HS-27A (cell line): ENCODE measurements at regions not wholly inside any gene's neighbourhood (a gene's known extent, or its start where the extent isn't known, plus 50 kb on each side); places are given as distances from the start of the nearest gene placed in this dataset.
"Not testable (repeated sequence)": the region's sequence is repeated elsewhere in the genome, so short reads cannot be mapped to it uniquely, and the experiment has no call there.

Experiments
- DNase-seq: peaks from one replicate; pipeline ENCODE4 v3.0.0-alpha.2; 2012; ENCODE audit warnings: low read depth, missing footprints

GRCh38 chr10:31686599-31686998 is 242.0 kb downstream of the ARHGAP12 start:
- DNase-seq: no peak

DNA sequence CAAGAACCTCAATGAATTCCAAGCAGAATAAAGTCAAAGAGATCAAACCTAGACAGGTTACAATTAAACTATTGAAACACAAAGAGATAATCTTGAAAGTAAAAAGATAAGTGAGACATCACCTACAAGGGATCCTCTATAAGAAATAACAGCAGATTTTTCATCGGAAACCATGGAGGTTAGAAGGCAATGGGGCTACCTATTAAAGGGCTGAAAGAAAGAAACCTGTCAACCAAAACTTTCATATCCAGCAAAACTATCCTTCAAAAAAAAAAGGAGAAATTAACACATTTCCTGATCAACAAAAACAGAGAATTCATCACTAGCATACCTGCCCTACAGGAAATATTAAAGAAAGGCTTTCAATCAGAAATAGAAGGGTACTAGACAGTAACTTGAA is 244.9 kb downstream of the ARHGAP12 start:
- DNase-seq: no peak

DNA sequence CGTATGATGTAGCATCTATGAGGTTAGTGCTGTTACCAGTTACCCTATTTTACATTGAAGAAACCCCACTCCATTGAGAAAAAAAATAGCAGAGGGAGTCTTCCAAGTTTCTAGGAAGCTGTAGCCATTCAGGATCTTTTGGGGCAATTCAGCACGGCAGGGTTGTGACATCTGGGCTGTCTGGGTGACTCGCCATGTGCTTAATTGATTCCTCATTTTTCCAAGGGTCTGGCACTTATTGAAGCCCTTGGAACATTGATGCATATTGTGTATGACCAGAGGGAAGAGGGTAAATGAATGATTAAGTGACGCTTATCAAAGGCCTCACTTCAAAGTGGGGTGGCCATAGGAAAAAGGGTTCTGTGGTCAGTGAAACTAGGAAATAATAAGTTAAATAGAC is 248.7 kb downstream of the ARHGAP12 start:
- no peak for DNase-seq

GRCh38 chr10:31678575-31679516 is 249.8 kb downstream of the ARHGAP12 start:
- no peak for DNase-seq

DNA sequence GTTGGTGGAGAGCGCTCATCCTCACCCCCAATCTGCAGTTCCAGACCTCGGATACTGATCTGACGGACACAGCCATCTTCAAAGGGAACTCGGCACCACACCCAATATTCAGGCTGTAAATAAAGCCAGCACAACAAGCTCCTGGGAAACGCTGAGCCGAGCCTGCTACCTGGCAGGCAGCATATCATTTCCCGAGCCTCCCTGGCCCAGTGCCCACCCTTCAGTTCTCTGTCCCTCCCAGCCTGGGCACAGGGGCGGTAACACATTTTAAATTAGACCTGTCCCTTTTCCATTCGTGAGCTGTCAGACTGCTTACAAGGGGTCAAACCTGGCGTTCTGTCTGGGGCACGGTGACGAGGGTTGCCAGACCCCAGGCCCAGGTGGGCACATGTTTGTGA is 250.5 kb downstream of the ARHGAP12 start:
- DNase-seq: no peak

DNA sequence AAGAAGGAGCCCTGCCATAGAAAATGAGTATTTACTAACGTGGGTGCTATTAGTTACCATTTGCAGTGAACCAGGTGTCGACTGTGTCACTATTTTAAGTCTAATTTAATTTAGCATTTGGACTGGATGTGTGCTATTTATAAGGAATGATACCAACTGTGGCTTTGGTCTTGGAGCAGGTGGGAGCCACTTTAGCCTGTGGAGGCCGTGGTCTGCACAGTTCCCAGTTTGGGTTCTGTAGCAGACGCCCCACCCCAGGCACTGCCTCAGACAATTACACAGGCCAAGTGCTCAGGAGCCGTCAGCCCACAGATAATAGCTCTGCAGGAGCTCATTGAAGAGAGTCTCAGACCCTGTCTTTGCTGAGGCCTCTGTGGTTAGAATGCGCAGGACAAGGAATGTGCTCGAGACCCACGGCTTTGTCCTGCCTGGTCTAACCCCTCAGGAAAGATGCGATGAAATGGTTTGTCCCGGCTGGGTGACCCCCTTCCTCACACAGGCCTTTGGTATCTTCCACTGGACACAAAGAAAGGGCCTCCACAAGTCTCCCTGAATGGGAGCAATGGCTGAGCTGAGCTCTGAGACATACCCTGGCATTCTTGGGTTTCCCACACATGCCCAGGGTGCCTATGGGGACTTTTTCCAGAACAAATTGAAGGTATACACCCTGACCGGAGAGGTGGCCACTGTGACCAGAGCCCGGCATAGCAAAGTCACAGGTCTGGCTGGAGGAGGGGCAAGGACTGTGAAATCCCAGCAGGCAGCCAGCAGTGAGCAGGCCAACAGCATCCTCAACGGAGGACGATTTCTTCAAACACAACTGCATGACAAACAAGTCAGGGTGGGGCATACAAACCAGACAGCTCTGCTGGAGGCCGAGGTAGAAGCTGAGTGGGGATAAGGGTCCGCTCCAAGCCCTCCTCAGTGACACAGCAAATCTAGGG is 251.2 kb downstream of the ARHGAP12 start:
- DNase-seq: no peak

DNA sequence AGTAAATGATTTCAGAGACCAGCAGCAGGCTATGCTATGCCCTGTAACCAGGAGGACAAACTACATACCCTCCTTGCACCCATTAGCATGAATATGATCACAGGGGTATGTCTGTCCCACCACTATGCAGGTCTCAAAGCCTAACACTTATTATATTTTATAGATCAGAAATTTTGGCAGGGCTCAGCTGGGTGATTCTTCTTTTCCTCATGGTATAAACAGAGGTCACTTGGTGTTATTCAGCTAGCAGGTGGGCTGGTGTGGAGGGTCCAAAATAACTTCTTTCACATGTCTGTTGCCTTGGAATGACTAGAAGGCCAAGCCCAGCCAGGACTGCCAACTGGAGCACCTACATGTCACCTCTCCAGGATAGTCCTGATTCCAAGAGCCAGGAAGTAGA is 252.9 kb downstream of the ARHGAP12 start:
- DNase-seq: no peak

- no peak for DNase-seq
Observed at GRCh38 chr10:31669357-31669756, 259.3 kb downstream of the ARHGAP12 start.

DNA sequence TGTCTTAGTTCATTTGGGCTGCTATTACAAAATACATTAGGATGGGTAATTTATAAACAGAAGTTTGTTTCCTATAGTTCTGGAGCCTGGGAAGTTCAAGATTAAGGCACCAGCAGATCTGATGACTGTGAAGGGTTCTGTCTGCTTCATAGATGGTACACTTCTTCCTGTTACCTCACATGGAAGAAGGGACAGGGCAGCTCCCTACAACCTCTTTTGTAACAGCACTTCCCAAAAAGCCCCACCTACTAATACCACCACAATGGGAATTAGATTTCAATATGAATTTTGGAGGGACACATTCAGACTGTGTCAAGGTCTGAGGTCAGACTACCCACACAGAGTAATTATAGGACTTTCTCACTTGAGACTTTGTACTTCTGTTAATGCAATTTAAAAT is 260.3 kb downstream of the ARHGAP12 start:
- DNase-seq: no peak

DNA sequence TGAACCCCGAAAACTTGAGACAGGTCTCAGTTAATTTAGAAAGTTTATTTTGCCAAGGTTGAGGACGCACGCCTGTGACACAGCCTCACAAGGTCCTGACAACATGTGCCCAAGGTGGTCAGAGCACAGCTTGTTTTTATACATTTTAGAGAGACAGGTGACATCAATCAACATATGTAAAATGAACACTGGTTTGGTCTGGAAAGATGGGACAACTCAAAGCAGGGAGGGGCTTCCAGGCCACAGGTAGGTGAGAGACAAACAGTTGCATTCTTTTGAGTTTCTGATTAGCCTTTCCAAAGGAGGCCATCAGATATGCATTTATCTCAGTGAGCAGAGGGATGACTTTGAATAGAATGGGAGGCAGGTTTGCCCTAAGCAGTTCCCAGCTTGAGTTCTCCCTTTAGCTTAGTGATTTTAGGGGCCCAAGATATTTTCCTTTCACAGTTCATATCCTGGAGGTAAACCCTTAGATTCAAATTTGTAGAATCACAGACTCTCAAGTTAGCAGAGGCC is 262.8 kb downstream of the ARHGAP12 start:
- DNase-seq: not testable (repeated sequence)

- DNase-seq: no peak
Observed at GRCh38 chr10:31664803-31665202, 263.8 kb downstream of the ARHGAP12 start.

GRCh38 chr10:31664071-31664470 is 264.6 kb downstream of the ARHGAP12 start:
- DNase-seq: not testable (repeated sequence)

DNA sequence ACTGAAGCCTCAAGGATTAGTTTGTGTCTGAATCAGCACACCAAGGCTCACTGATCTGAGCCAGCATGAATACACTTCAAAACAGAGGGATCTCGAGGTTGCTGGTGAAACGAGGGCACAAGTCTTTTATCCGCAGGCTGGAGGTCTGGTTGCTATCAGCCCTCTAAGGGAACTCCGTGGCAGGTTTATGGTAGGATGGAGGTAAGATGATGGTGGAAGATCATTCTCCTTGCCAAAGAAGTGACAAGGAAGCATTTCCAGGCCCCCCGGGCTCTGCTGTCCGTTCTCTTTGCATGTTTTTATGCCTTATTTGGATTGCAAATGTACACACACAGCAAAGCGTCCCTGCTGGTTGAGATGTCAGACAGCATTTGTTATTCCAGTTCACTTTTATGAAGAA is 268.3 kb downstream of the ARHGAP12 start:
- no peak for DNase-seq

DNA sequence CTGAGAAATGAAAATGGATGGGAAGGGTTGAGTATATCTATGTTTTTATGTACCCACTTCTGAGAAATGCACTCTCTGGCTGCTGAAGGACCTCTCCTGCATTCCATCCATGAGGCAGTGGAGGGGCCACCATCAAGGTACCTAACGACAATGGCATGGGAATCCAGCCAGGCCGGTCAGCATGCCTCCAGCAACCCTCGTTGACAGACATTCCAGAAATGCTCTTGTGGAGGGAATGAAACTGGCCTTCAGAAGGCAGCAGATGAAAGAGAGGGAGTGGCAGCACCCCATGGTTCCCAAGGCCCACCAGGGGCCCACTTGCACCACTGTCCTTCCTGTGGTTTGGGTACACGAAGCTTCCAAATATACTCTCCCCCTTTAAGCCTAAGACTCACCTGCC is 269.0 kb downstream of the ARHGAP12 start:
- no peak for DNase-seq

- DNase-seq: no peak
Observed at GRCh38 chr10:31657434-31657872, 271.2 kb downstream of the ARHGAP12 start.

DNA sequence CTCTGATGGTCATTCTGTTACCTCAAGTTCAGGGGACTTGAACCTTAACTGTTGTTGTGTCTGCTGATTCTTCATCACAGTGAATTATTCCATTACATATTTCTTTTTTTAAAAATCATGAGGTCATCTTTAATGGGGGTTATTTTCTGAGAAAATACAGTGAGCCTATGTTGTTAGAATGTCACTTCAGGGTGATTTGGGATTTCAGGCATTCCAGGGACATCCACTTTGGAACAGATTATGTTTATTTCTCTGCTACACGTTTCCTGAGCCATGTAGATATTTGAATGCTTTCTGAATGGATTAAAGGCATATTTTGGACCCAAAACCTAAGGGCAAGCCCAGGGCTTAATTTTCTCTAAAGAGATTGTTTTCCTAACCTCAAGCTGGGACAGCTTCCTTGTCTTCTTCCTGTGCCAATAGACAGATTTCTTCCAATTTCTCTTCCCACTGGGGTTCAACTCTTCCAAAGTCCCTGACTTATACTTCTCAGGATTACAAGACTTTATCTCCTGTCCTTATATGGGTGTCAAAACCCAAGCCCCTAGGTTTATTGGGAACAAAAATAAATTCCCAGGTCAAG is 271.7 kb downstream of the ARHGAP12 start:
- no peak for DNase-seq

DNA sequence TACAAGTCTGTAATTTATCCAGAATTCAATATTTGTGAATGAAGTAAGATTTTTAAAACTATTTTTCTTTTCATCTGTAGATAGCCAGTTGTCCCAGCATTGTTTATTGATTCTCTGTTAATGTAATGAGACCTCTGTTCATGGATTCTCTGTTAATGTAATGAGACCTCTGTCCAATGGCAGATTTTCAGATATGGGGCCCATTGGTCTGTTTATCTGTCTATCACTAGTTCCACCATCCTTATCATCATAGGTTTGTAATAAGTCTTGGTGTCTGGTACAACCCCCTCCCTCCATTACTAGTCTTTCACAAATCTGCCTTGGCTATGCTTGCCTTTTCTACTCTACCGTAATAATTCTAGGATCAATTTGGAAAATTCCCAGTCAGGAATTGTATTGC is 276.6 kb downstream of the ARHGAP12 start:
- no peak for DNase-seq

DNA sequence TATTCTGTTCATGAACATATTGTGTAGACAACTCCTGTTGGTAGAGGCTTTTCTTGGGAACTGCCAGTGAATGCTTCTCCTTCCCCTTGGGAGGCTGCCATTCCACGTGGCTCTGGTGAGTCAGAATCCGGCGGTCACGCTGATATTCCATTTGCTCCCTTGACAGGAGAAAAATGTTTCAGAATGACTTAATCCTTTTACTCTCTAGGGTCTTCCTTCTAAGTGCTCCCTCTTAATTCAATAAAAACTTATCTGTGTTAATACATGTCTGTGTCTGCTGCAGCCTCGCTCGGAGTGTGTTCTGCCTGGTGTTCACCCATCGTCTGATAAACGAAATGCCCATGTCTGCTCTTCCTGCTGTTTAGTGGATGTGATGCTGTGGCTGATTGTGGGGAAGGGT is 278.6 kb downstream of the ARHGAP12 start:
- peak; percentile 30 for DNase-seq

DNA sequence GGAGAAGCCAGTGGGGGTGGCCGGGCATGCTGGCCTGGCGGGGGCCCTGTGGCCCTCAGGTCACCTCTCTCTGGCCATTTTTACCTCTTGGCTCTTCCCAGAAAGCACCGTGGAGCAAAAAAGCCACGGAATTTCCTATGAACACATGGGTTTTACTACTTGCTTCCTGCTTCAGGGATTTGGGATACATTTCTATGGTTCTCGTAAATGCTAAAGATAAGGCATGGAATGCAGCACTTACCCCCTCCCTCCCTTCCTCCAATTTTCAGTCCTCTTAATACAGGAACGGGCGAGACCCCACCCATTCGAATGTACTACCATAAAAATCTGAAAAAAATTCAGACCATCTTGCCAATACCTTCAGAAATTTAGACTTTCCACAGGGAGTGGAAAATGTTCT is 279.7 kb downstream of the ARHGAP12 start:
- no peak for DNase-seq

GRCh38 chr10:31647861-31648260 is 280.8 kb downstream of the ARHGAP12 start:
- DNase-seq: no peak

- DNase-seq: no peak
Observed at GRCh38 chr10:31646519-31646918, 282.1 kb downstream of the ARHGAP12 start.

DNA sequence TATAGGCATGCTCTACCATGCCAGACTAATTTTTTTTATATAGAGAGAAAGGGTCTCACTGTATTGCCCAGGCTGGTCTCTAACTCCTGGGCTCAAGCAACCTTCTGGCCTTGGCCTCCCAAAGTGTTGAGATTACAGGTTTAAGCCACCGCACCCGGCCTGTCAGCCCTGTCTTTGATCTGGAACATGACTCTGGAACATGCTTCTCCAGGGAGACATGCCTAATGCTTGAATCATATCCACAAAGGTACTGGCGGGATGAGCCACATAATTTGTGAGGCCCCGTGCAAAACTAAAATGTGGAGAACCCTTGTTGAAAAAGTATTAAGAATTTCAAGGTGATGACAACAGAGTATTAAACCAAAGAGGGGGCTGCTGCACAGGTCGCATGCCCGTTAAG is 282.8 kb downstream of the ARHGAP12 start:
- no peak for DNase-seq
